GM12878 (cell line): ENCODE measurements at regions not wholly inside any gene's neighbourhood (a gene's known extent, or its start where the extent isn't known, plus 50 kb on each side); places are given as distances from the start of the nearest gene placed in this dataset.

Experiments
- ATAC-seq: fragments of 200-7000 bp; cut with Tn5 transposase; 3 replicates; pipeline ENCODE4 v1.9.1; 2020; ENCODE audit warnings: mild to moderate bottlenecking, moderate library complexity
- BruUV-seq: library from RNA; stranded (reverse); fragments of 400-500 nt; replicated peaks from 2 replicates; lab custom pipeline; 2021; lab: Mats Ljungman, UMichigan
- CTCF ChIA-PET: fragments of 300-600 bp; sonication (Branson Sonifier 250); formaldehyde crosslinking; extraction: SDS; loops from one replicate; lab custom pipeline; 2021; ENCODE audit warnings: inconsistent platforms; lab: Yijun Ruan, JAX
- POLR2A ChIA-PET: fragments of 350-600 bp; formaldehyde crosslinking; extraction: SDS; loops from one replicate; lab custom pipeline; 2021; ENCODE audit warnings: inconsistent platforms; lab: Charles Lee
- RAD21 ChIA-PET: fragments of 300-600 bp; sonication (Branson Sonifier 250); formaldehyde crosslinking; loops from one replicate; lab custom pipeline; 2023; ENCODE audit warnings: antibody characterized with exemption; ENCODE audit not compliant: unreplicated experiment; lab: Charles Lee
- SMC1A ChIA-PET: fragments of 300-600 bp; sonication (Branson Sonifier 250); formaldehyde crosslinking; loops from one replicate; lab custom pipeline; 2023; ENCODE audit not compliant: unreplicated experiment, uncharacterized antibody; lab: Charles Lee
- DNase-seq: peaks from one replicate; pipeline ENCODE4 v3.0.0-alpha.2; 2011; ENCODE audit warnings: low read depth, low spot score
- FAIRE-seq: peaks from 3 replicates; lab custom pipeline; 2011; peaks lifted over from hg19 to GRCh38; lab: Jason Lieb, UNC
- H2AFZ ChIP-seq: 2 replicates; pipeline ENCODE4 v1.6.0; 2011; ENCODE audit warnings: low read depth, low read length, control low read depth; ENCODE audit not compliant: control insufficient read depth
- H3K27ac ChIP-seq: 2 replicates; pipeline ENCODE4 v1.5.1; 2011; ENCODE audit warnings: control low read depth; ENCODE audit not compliant: control insufficient read depth, insufficient read depth
- H3K27me3 ChIP-seq, 2 experiments: replicated peaks in 1 of 2; 2 replicates each; pipeline versions ENCODE4 v1.6.0 to v1.6.1; 2011; ENCODE audit warnings: low read length in 1 of 2; ENCODE audit not compliant: control insufficient read depth in 2 of 2, insufficient read depth in 2 of 2
- H3K36me3 ChIP-seq, 2 experiments: 2 replicates each; pipeline ENCODE4 v1.5.1; 2011; ENCODE audit warnings: low read length in 1 of 2; ENCODE audit not compliant: control insufficient read depth in 2 of 2, insufficient read depth in 2 of 2
- H3K4me1 ChIP-seq: 2 replicates; pipeline ENCODE4 v1.6.1; 2011; ENCODE audit warnings: mild to moderate bottlenecking, low read length, moderate library complexity, mixed read lengths; ENCODE audit not compliant: control insufficient read depth, insufficient read depth
- H3K4me2 ChIP-seq: 2 replicates; pipeline ENCODE4 v1.6.0; 2011; ENCODE audit warnings: control low read depth; ENCODE audit not compliant: control insufficient read depth, insufficient read depth
- H3K4me3 ChIP-seq: fragments of 200-600 bp; sonication (generic); 2 replicates; pipeline ENCODE4 v1.5.1; 2016
- H3K79me2 ChIP-seq: 2 replicates; pipeline ENCODE4 v1.6.0; 2011; ENCODE audit warnings: low read length; ENCODE audit not compliant: control insufficient read depth, insufficient read depth
- H3K9ac ChIP-seq: 2 replicates; pipeline ENCODE4 v1.8.0; 2011; ENCODE audit warnings: low read length, control low read depth, mixed read lengths; ENCODE audit not compliant: control insufficient read depth, insufficient read depth
- H3K9me3 ChIP-seq: replicated peaks from 3 replicates; pipeline ENCODE4 v1.5.1; 2011; ENCODE audit warnings: mild to moderate bottlenecking, low read length; ENCODE audit not compliant: control insufficient read depth, insufficient read depth
- H4K20me1 ChIP-seq: 2 replicates; pipeline ENCODE4 v1.6.0; 2011; ENCODE audit not compliant: control insufficient read depth, insufficient read depth
- CHD1 ChIP-seq: IDR thresholded peaks from 2 replicates; pipeline ENCODE4 v1.6.1; 2012; ENCODE audit warnings: low read depth, low read length, improper control_type of control experiment
- EP300 ChIP-seq, 2 experiments: fragments of 150-350 bp in 1 of 2; IDR thresholded peaks; 2 replicates each; pipeline ENCODE4 v1.6.1; 2011 to 2012; ENCODE audit warnings: low read depth in 2 of 2, low read length in 2 of 2, borderline replicate concordance in 1 of 2, improper control_type of control experiment in 1 of 2, inconsistent platforms in 1 of 2; ENCODE audit not compliant: control insufficient read depth in 1 of 2
- FOXK2 ChIP-seq: fragments of 450-650 bp; IDR thresholded peaks from 2 replicates; pipeline ENCODE4 v1.6.1; 2017; ENCODE audit warnings: mild to moderate bottlenecking, moderate library complexity
- IKZF1 ChIP-seq: fragments of 450-650 bp; conservative IDR thresholded peaks from 2 replicates; pipeline ENCODE4 v1.6.1; 2017; ENCODE audit warnings: antibody characterized with exemption, mild to moderate bottlenecking
- RELB ChIP-seq: fragments of 450-650 bp; IDR thresholded peaks from 2 replicates; pipeline ENCODE4 v1.6.1; 2017; ENCODE audit warnings: low read depth, mild to moderate bottlenecking, moderate library complexity
- RFX5 ChIP-seq: IDR thresholded peaks from 2 replicates; pipeline ENCODE4 v1.6.1; 2011; ENCODE audit warnings: low read depth, low read length, improper control_type of control experiment
- SMAD5 ChIP-seq: IDR thresholded peaks from 2 replicates; pipeline ENCODE4 v1.6.1; 2016; ENCODE audit warnings: antibody characterized with exemption, low read depth
- SMARCA5 ChIP-seq: fragments of 450-650 bp; IDR thresholded peaks from 2 replicates; pipeline ENCODE4 v1.6.1; 2017; ENCODE audit warnings: mild to moderate bottlenecking
- SUZ12 ChIP-seq: fragments of 200-600 bp; sonication (generic); IDR thresholded peaks from one replicate; pipeline ENCODE4 v1.6.1; 2018; ENCODE audit warnings: antibody characterized with exemption, mild to moderate bottlenecking; ENCODE audit not compliant: unreplicated experiment
- ZBTB4 ChIP-seq: fragments of 450-650 bp; formaldehyde crosslinking; IDR thresholded peaks from 2 replicates; pipeline ENCODE4 v1.4.0; 2022; ENCODE audit warnings: mild to moderate bottlenecking, moderate library complexity
- WGBS: methylation state at CpG from one replicate; pipeline ENCODE4 v1.1.6; 2016; ENCODE audit warnings: low lambda C conversion rate; ENCODE audit not compliant: insufficient replicate concordance, insufficient coverage; ENCODE audit errors: missing lambda C conversion rate; 5-methylcytosine and 5-hydroxymethylcytosine counted together
- in situ Hi-C: fragments of 300-500 bp; cut with MboI; formaldehyde crosslinking; loops from 9 replicates; pipeline ENCODE4 v1.14.3; 2018; ENCODE audit warnings: mixed read lengths
- intact Hi-C: fragments of 100-400 bp; cut with micrococcal nuclease; formaldehyde crosslinking; loops from one replicate; pipeline ENCODE4 v1.14.2; 2022; ENCODE audit not compliant: unreplicated experiment

GRCh38 chr18:53639687-53640086 lies 584.8 kb downstream of the MBD2 start:
- no peak for ATAC-seq
- Histone ChIP-seq H2AFZ (no peak overlapping the region), H3K9me3 (no peaks in the 10 kb centered on the region), H3K27me3 (no peaks in the 10 kb centered on the region), H3K36me3 (no peaks in the 10 kb centered on the region), H3K4me3 (no peak overlapping the region), H4K20me1 (no peaks in the 10 kb centered on the region), H3K9ac (no peak overlapping the region), H3K79me2 (no peaks in the 10 kb centered on the region), H3K4me2 (no peak overlapping the region), H3K4me1 (no peaks in the 10 kb centered on the region), H3K27ac (no peak overlapping the region)
- FAIRE-seq = no peak
- DNase-seq = no peak
- POLR2A ChIA-PET = interaction anchor here (0.7 kb wide), 1 partner anchor 24 kb away, joined by 4 read pairs; no protein-coding TSS in a partner anchor
- RAD21 ChIA-PET = no interaction called here
- in situ Hi-C loops (no loop called here), intact Hi-C loops (no loop called here)
- SMC1A ChIA-PET = no interaction called here
- TF ChIP-seq EP300 (IDR thresholded peaks at IDR 0.05; ENCODE audit: borderline replicate concordance in 1 of 2, control insufficient read depth in 1 of 2, low read depth in 2 of 2, low read length in 2 of 2) (no peak), CHD1 (no peak), SMARCA5 (no peak), IKZF1 (no peak)
- CTCF ChIA-PET = no interaction called here
- BruUV-seq = no TSS peak

- SMC1A ChIA-PET = no interaction called here
- H2AFZ ChIP-seq = no peak overlapping the region
- POLR2A ChIA-PET = no interaction called here
- no peak overlapping the region for H3K9ac ChIP-seq
- in situ Hi-C loops = no loop called here
- no peaks in the 10 kb centered on the region for H3K27me3 ChIP-seq
- no peaks in the 10 kb centered on the region for H3K4me1 ChIP-seq
- RAD21 ChIA-PET = no interaction called here
- no peak for DNase-seq
- no peak overlapping the region for H3K27ac ChIP-seq
- no peak for ATAC-seq
- H3K36me3 ChIP-seq = no peaks in the 10 kb centered on the region
- H3K9me3 ChIP-seq = no peaks in the 10 kb centered on the region
- no peak overlapping the region for H3K4me3 ChIP-seq
- H3K79me2 ChIP-seq = no peaks in the 10 kb centered on the region
- intact Hi-C loops = no loop called here
- WGBS = 0% methylated on average over 1 of the region's 1 CpG
- TF ChIP-seq SMAD5 = no peak
- TF ChIP-seq SUZ12 = no peak
- no peak for TF ChIP-seq FOXK2
- no peak for TF ChIP-seq RFX5
- no peak for TF ChIP-seq ZBTB4 (CRISPR knock-in tag)
- no peak for TF ChIP-seq SMARCA5
- no peak for TF ChIP-seq RELB
- no peak for FAIRE-seq
- CTCF ChIA-PET = no interaction called here
- no TSS peak for BruUV-seq
- H3K4me2 ChIP-seq = no peak overlapping the region
- H4K20me1 ChIP-seq = no peaks in the 10 kb centered on the region
Measured at GRCh38 chr18:53629337-53629736, 595.1 kb downstream of the MBD2 start.
